ENCODE measurements at regions not wholly inside any gene's neighbourhood (a gene's known extent, or its start where the extent isn't known, plus 50 kb on each side); places are given as distances from the start of the nearest gene placed in this dataset.

GRCh38 chr6:104601131-104601651, 258.5 kb downstream of the HACE1 start:
- Mint-ChIP-seq H3K27me3 (peaks cover 9% of the 10 kb centered on the region), H3K9me3 (peaks cover 0 to 6% of the 10 kb centered on the region in 2 donors), H3K27ac (no peak overlapping the region), H3K4me1 (peaks cover 18% of the 10 kb centered on the region), H3K4me3 (no peak overlapping the region)
- DNase-seq (no peak), ATAC-seq (no peak)

GRCh38 chr6:104600639-104600931, 259.1 kb downstream of the HACE1 start:
- Mint-ChIP-seq H3K4me1 (peaks cover 18% of the 10 kb centered on the region), H3K9me3 (peaks cover 0 to 7% of the 10 kb centered on the region in 2 donors), H3K4me3 (no peak overlapping the region), H3K27me3 (peaks cover 15% of the 10 kb centered on the region), H3K27ac (no peak overlapping the region)
- ATAC-seq (no peak), DNase-seq (no peak)

- Mint-ChIP-seq H3K4me1 (peaks cover 18% of the 10 kb centered on the region), H3K27me3 (peaks cover 19% of the 10 kb centered on the region), H3K27ac (no peak overlapping the region), H3K9me3 (peaks cover 0 to 7% of the 10 kb centered on the region in 2 donors), H3K4me3 (no peak overlapping the region)
- DNase-seq (no peak), ATAC-seq (no peak)
Observed at GRCh38 chr6:104599821-104600638, 259.7 kb downstream of the HACE1 start.

DNA sequence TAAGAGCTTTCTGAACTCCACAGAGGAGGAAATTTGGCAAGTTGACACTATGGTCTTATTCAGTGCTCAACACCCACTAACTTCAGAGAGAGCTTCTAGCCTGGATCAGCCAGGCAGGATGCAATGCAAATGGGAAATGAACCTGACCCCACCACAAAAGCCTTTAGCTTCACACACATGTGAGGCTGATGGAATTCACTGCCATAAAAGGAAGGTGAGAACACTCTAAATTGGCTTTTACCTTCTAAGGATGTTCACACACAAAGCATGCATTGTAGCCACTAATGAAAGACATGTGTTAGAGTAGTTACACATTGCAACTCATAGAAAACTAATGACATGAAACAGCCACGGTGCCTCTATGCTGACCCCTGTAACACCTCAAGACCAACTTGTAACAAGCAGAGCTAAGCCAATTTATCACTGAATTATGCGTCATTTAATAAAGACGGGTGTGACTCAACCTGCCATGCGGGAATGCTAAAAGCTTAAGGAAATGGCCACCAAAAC, 262.1 kb downstream of the HACE1 start:
- Mint-ChIP-seq H3K4me1 (peaks cover 5% of the 10 kb centered on the region), H3K27ac (no peak overlapping the region), H3K4me3 (no peak overlapping the region), H3K27me3 (peaks cover 32% of the 10 kb centered on the region), H3K9me3 (peaks cover 0 to 7% of the 10 kb centered on the region in 2 donors)
- no peak for DNase-seq
- ATAC-seq: no peak

DNA sequence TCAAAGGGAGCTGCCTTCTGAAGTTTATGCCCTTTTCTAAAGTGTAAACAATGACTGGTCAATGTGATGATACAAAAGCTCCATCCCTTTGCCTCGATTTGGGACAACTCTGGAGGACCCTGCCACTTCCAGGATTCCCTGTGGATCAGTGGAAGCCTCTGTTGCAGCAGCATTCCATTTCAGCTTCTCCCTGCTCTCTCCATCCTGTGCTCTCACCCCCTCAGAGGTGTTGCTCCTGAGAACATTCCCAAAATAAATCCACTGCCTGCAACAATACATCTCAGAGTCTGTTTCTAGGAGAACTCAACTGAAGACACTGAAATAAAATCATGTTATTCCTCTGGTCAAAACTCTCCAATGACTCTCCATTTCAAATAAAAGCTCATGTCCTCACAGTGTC, 263.6 kb downstream of the HACE1 start:
- DNase-seq (no peak), ATAC-seq (no peak)
- peaks cover 0 to 7% of the 10 kb centered on the region in 2 donors for H3K9me3 Mint-ChIP-seq
- no peaks in the 10 kb centered on the region for H3K4me1 Mint-ChIP-seq
- H3K4me3 Mint-ChIP-seq: no peak overlapping the region
- H3K27me3 Mint-ChIP-seq: peaks cover 40% of the 10 kb centered on the region
- H3K27ac Mint-ChIP-seq: no peak overlapping the region

GRCh38 chr6:104595311-104595820, 264.4 kb downstream of the HACE1 start:
- no peak overlapping the region for H3K27ac Mint-ChIP-seq
- ATAC-seq: no peak
- H3K9me3 Mint-ChIP-seq: peaks cover 0 to 7% of the 10 kb centered on the region in 2 donors
- H3K27me3 Mint-ChIP-seq: peaks cover 40% of the 10 kb centered on the region
- DNase-seq: no peak
- H3K4me3 Mint-ChIP-seq: no peak overlapping the region
- H3K4me1 Mint-ChIP-seq: no peaks in the 10 kb centered on the region

DNA sequence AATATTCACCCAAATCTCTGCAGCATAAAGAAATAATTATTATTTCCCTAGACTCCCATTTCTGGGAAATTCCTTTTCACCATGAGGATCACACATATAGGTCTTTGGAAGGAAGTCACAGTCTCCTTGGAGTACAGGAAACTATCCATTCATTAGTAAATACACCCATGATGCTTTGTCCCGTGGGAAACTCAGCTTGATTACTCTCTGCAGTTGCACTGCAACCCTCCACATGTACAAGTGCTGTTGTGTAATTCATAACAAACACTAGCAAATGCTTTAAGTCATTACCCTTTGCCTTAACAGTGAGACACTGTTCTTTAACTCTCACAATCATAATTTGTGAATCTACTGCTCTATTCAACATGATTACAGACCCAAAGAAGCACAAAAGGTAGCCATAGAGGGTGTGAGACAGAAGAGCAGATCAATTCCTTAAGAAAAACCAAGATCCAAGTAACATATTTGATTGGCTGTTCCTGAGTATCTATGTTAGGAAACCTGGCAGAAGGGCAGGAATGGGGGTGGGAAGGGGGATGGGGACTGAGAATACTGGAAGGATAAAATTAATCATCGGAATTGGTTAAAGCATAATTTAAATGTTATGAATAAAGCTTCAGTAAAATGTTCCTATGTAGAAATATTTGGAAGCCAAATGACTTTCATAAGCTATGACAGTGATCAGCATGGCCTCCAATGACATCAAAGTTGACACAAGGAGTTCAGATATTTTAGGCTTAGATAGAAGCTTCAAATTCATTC, 268.0 kb downstream of the HACE1 start:
- DNase-seq (no peak), ATAC-seq (no peak)
- Mint-ChIP-seq H3K27ac (no peak overlapping the region), H3K27me3 (peaks cover 37% of the 10 kb centered on the region), H3K9me3 (peaks cover 0 to 7% of the 10 kb centered on the region in 2 donors), H3K4me1 (no peaks in the 10 kb centered on the region), H3K4me3 (no peak overlapping the region)

- H3K9me3 Mint-ChIP-seq: no peaks in the 10 kb centered on the region
- no peaks in the 10 kb centered on the region for H3K4me1 Mint-ChIP-seq
- H3K4me3 Mint-ChIP-seq: no peak overlapping the region
- peaks cover 20% of the 10 kb centered on the region for H3K27me3 Mint-ChIP-seq
- ATAC-seq (no peak), DNase-seq (no peak)
- H3K27ac Mint-ChIP-seq: no peak overlapping the region
Observed at GRCh38 chr6:104589940-104590339, 269.8 kb downstream of the HACE1 start.

DNA sequence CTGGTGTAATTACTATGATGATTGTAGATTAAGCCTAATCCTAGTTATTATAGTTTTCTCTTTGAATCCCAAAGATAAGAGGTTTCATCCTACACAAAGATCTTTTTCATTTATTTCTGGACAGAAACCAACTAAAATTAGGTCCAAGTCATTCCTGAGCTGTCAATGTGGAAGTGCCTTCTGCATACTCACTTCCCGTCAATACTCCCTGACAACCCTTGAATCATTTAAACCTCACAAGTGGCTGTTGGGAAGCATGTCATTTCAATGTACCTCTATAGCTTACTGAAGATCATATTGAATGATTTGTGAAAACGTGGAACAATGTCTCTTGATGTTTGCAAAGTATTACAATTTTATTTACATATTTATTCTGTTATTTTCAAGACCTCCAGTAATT, 274.1 kb downstream of the HACE1 start:
- no peaks in the 10 kb centered on the region for H3K4me1 Mint-ChIP-seq
- H3K4me3 Mint-ChIP-seq: no peak overlapping the region
- H3K27me3 Mint-ChIP-seq: no peaks in the 10 kb centered on the region
- no peak for ATAC-seq
- DNase-seq: no peak
- H3K9me3 Mint-ChIP-seq: no peaks in the 10 kb centered on the region
- no peak overlapping the region for H3K27ac Mint-ChIP-seq

- no peak overlapping the region for H3K4me3 Mint-ChIP-seq
- no peaks in the 10 kb centered on the region for H3K4me1 Mint-ChIP-seq
- no peaks in the 10 kb centered on the region for H3K9me3 Mint-ChIP-seq
- H3K27me3 Mint-ChIP-seq: no peaks in the 10 kb centered on the region
- ATAC-seq (no peak), DNase-seq (no peak)
- H3K27ac Mint-ChIP-seq: no peak overlapping the region
Observed at GRCh38 chr6:104580452-104580851, 279.3 kb downstream of the HACE1 start.

GRCh38 chr6:104579310-104579863, 280.3 kb downstream of the HACE1 start:
- Mint-ChIP-seq H3K27ac (no peak overlapping the region), H3K4me1 (no peaks in the 10 kb centered on the region), H3K9me3 (no peaks in the 10 kb centered on the region), H3K27me3 (no peaks in the 10 kb centered on the region), H3K4me3 (no peak overlapping the region)
- no peak for ATAC-seq
- no peak for DNase-seq

- ATAC-seq: no peak
- H3K27ac Mint-ChIP-seq: no peak overlapping the region
- H3K27me3 Mint-ChIP-seq: no peaks in the 10 kb centered on the region
- no peak overlapping the region for H3K4me3 Mint-ChIP-seq
- H3K9me3 Mint-ChIP-seq: no peaks in the 10 kb centered on the region
- H3K4me1 Mint-ChIP-seq: no peaks in the 10 kb centered on the region
- no peak for DNase-seq
Observed at GRCh38 chr6:104575536-104575935, 284.2 kb downstream of the HACE1 start.

DNA sequence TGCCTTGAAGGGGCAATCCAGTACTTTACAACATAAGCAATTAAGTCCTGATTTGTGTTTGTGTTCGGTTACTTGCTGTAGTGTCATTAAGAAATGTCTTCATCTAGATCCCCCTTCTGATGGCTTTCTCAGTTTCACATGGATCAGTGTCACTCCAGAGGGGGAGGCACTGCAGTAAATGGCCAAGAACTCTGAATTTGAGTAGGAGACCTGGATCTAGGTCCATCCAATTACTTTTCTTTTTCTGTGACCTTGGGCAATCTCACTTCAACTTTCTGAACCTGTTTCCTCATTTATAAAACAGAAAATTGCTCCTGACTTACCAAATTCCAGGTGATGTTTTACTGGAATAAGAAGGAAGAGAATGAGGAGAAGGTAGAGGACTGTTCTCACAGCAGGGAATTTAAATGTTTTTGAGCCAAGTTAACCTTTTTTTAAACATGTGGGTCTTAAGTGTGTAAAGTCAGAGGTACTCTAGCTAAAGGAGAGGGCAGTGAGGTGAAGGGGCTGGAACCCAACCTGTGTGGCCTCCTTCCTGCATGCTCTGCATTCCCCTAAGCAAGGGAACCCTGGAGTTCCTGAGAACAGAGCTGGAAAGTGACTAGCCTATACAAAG, 285.5 kb downstream of the HACE1 start:
- no peaks in the 10 kb centered on the region for H3K9me3 Mint-ChIP-seq
- H3K27me3 Mint-ChIP-seq: no peaks in the 10 kb centered on the region
- no peaks in the 10 kb centered on the region for H3K4me1 Mint-ChIP-seq
- DNase-seq (no peak), ATAC-seq (no peak)
- H3K27ac Mint-ChIP-seq: no peak overlapping the region
- H3K4me3 Mint-ChIP-seq: no peak overlapping the region

DNA sequence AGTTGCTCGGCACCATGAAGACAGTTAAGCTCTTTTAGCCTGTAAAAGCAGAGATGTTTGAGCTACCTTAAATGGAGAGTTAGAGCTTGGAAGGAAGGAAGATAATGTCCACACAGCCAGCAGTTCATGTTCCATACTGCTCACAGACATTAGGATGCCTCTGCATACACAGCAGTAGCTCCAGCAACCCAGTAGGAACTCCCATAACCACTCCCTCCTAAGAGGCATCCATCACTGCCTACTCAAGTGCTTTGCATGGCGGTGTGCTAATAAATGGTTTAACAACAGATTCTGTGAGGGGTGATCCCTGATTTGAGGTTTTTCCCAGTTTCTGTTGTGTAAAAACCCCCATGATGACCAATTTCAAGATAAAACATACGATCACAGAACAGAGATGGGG, 286.4 kb downstream of the HACE1 start:
- H3K4me3 Mint-ChIP-seq: no peak overlapping the region
- no peaks in the 10 kb centered on the region for H3K27me3 Mint-ChIP-seq
- DNase-seq: no peak
- no peaks in the 10 kb centered on the region for H3K9me3 Mint-ChIP-seq
- H3K4me1 Mint-ChIP-seq: no peaks in the 10 kb centered on the region
- no peak overlapping the region for H3K27ac Mint-ChIP-seq
- no peak for ATAC-seq

GRCh38 chr6:104572901-104573300, 286.8 kb downstream of the HACE1 start:
- Mint-ChIP-seq H3K9me3 (no peaks in the 10 kb centered on the region), H3K27ac (no peak overlapping the region), H3K4me3 (no peak overlapping the region), H3K4me1 (no peaks in the 10 kb centered on the region), H3K27me3 (no peaks in the 10 kb centered on the region)
- DNase-seq: no peak
- ATAC-seq: no peak

Measured in stimulated activated naive CD8-positive, alpha-beta T cell treated with anti-CD3 and anti-CD28 coated beads, Interleukin-15, amount 100 ng/mL, for 72 hours (primary cell).